GM18909 (cell line): ENCODE measurements at regions not wholly inside any gene's neighbourhood (a gene's known extent, or its start where the extent isn't known, plus 50 kb on each side); places are given as distances from the start of the nearest gene placed in this dataset.
A peak's percentile ranks its signal among the peaks of the same experiment; 100 is the strongest.

Experiments used
- ATAC-seq: cut with Tn5 transposase; IDR thresholded peaks from one replicate; pipeline ENCODE4 v1.9.1; 2021; ENCODE audit warnings: mild to moderate bottlenecking; ENCODE audit not compliant: unreplicated experiment, poor library complexity

- no peak for ATAC-seq
Observed at GRCh38 chr1:221148660-221149059, 269.4 kb downstream of the HLX start.

GRCh38 chr1:221149111-221149510 lies 269.9 kb downstream of the HLX start:
- ATAC-seq, result no peak

GRCh38 chr1:221149555-221150075 lies 270.4 kb downstream of the HLX start:
- no peak for ATAC-seq

GRCh38 chr1:221150996-221151395 lies 271.8 kb downstream of the HLX start:
- ATAC-seq, result no peak

- ATAC-seq, result no peak
Observed at GRCh38 chr1:221154932-221155331, 275.7 kb downstream of the HLX start.

- ATAC-seq, result peak; percentile 98
Observed at GRCh38 chr1:221157026-221157761, 278.0 kb downstream of the HLX start.

GRCh38 chr1:221159608-221160007 lies 280.4 kb downstream of the HLX start:
- ATAC-seq, result no peak

- ATAC-seq, result no peak
Observed at GRCh38 chr1:221161571-221162041, 282.4 kb downstream of the HLX start.

- no peak for ATAC-seq
Observed at GRCh38 chr1:221162352-221162751, 283.1 kb downstream of the HLX start.

GRCh38 chr1:221162939-221163338 lies 283.7 kb downstream of the HLX start:
- ATAC-seq, result no peak

- ATAC-seq, result no peak
Observed at GRCh38 chr1:221164029-221164428, 284.8 kb downstream of the HLX start.

GRCh38 chr1:221164951-221165838 lies 286.0 kb downstream of the HLX start:
- no peak for ATAC-seq

GRCh38 chr1:221165839-221166500 lies 286.7 kb downstream of the HLX start:
- no peak for ATAC-seq

GRCh38 chr1:221166559-221167318 lies 287.5 kb downstream of the HLX start:
- peak; percentile 92 for ATAC-seq

GRCh38 chr1:221169447-221169889 lies 290.2 kb downstream of the HLX start:
- no peak for ATAC-seq

- ATAC-seq, result no peak
Observed at GRCh38 chr1:221170171-221170570, 290.9 kb downstream of the HLX start.

- ATAC-seq, result no peak
Observed at GRCh38 chr1:221171768-221172167, 292.5 kb downstream of the HLX start.

- ATAC-seq, result no peak
Observed at GRCh38 chr1:221172841-221173240, 293.6 kb downstream of the HLX start.

- no peak for ATAC-seq
Observed at GRCh38 chr1:221174330-221174993, 295.2 kb downstream of the HLX start.
